Hematopoietic multipotent progenitor cell (in vitro differentiated cells): ENCODE measurements at regions not wholly inside any gene's neighbourhood (a gene's known extent, or its start where the extent isn't known, plus 50 kb on each side); places are given as distances from the start of the nearest gene placed in this dataset.
A peak's percentile ranks its signal among the peaks of the same experiment; 100 is the strongest.
"Not testable (repeated sequence)": the region's sequence is repeated elsewhere in the genome, so short reads cannot be mapped to it uniquely, and the experiment has no call there.

Experiments
- DNase-seq, 3 donors: peaks; one replicate each; pipeline ENCODE4 v3.0.0-alpha.2; 2011 to 2015; ENCODE audit warnings: low read depth in 2 of 3, low spot score in 2 of 3

- peak in 2 of 3 donors; percentile 44 to 68 for DNase-seq
Measured at GRCh38 chr1:185681034-185681633, 53.1 kb upstream of the HMCN1 start.

DNA sequence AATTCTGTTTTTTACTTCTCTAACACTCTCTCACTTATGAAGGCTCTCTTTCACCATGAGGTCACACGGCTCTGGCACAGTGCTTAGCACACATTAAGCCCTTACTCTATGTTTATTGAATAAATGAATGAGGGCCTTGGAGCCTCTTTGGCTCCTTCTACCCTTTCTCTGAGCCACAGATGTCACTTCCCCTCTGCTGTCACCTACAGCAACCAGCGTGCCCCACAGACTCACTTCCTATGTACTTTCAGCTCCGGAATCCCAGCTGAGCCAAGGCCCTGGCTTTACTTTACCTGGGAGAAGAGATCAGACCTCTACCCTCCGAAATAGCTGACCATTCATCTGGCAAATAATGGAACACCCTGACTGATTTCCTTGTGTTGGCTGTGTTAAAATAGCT, 53.7 kb upstream of the HMCN1 start:
- peak in 2 of 3 donors; percentile 16 to 28 for DNase-seq

DNA sequence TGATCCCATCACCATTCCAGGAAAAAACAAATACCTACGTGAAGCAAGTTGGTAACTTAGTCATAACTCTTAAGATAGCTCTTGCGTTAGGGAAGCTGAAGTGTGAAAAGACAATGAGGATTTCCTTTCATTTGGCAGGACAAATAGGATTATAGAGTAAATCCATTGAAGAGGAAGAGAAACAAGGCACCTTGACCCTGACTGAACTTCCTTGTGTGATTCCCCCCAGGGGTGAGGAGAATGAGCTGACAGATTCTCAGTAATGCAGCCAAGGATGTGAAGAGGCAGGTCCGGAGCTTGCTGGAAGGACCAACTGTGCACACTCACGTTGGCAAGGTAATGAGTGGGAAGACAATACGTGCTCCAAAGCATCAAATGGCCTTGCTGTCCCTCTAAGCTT, 55.0 kb upstream of the HMCN1 start:
- no peak for DNase-seq

DNA sequence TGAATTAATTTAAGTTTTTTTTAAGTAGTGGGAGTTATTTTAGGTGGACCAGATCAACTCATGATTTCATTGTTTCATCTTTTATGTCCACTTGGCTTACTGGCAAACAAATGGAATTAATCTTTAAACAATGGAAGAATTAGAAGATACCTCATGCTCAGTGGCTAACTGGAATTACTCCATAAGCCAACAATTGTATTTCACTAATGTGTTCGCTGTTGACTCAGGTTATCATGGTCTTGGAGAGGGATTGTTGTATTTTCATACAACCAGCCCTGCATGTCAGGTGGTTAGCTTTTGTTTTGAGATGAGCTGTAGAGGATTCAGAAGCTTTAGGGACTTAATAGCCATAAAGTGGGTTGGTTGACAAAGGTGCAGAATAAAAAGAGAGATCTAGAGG, 57.2 kb upstream of the HMCN1 start:
- no peak for DNase-seq

DNA sequence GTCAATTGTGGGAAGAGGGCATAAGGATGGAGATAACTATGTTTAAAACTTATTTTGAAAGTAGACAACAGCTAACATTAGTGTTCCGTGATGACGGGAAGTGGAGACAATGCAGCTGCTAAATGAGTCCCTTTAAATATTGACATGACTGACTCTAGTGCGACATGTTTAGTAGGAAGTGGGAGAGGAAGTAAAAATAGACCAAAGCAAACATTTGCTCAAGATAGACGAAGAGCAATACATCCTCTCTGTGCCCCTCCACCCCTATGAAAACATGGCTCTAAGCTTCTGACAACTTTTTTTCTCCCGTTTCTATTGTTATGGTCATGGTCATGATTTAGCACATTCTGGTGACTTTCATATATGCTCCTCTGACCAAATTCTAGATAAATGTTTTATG, 60.0 kb upstream of the HMCN1 start:
- DNase-seq: peak in 1 of 3 donors; percentile 30

DNA sequence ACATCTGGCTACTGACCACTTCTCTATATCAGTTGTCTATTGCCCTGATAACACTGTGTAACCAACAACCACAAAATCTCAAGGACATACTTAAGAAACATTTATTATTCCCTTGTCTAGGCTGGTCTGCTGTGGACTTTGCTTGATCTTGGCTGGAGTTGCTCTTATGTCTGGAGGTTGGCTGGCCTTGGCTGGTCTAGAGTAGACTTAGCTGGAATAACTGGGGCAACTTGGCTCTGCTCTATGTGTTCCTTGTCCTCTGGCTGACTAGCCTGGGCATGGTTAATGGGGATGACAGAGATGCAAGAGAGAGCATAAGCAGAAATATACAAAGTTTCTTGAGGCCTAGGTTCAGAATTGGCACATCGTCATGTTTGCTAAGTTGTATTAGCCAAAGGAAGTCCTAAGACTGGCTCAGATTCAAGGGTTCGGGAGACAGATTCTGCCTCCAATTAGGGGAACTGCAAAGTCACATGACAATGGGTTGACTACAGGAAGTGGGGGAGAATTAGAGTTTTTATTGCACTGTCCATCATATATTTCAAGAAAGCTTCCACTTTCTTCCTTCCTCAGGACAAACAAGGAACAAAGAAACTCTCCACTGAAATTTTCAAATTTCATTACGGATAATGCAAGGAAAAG, 61.4 kb upstream of the HMCN1 start:
- no peak for DNase-seq

GRCh38 chr1:185670187-185670627, 64.0 kb upstream of the HMCN1 start:
- DNase-seq: peak in 2 of 3 donors; percentile 53 to 80

DNA sequence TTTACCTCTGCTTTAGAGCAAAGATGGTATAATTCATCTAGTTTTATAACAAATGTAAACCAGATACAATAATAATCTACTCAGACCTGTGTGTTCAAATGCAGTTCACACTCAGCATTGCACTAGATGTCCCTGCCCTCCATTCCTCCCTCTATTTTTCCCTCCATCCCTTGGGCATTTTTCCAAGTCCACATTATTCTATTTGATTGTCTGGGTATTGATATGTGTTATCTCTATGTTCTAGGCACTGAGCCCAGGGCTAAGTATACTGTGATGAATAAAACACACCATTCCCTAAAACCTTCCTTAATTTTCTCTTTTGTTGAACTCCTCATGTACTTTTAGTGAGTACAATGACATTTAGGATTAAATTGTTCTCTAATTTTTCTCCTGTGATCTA, 66.2 kb upstream of the HMCN1 start:
- DNase-seq: no peak

DNA sequence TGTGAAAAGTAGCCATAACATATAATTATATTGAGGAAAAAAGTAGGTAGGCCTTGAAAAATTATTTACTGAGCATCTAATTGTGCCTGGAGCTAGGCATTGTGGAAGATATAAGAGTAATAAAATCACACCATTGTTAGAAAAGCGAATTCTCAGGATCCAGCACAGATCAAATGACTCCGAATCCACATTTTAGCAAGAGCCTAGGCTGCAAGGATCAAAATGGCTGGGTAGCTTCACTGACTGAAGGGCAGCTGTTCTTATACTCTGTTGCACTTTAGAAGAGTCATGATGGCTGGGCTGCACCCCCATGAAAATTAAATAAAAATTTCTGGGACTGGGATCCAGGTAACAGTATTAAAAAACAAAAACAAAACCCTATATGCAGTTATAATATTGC, 67.6 kb upstream of the HMCN1 start:
- no peak for DNase-seq

DNA sequence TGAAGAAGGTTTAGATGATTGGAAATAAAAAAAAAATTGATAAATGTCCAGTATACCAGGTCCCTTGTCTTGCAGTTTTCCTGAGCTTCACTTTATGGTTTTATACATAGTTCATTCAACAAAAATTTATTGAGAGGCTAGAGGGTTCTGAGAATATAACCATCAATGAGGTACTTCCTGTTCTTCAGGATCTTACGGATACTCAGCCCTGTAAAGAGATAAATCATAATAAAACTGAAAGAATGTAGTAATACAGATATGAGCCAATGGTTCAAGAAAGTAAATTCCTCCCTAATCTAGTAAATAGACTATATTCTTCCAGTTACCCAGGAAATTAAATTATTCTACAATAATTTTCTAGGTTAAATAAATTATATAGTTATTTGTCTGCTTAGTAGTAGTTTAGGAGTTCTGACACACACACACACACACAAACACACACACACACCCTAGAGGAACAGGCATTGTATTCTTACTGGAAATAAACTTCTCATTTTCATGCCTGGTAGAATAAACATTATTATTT, 70.4 kb upstream of the HMCN1 start:
- no peak for DNase-seq

DNA sequence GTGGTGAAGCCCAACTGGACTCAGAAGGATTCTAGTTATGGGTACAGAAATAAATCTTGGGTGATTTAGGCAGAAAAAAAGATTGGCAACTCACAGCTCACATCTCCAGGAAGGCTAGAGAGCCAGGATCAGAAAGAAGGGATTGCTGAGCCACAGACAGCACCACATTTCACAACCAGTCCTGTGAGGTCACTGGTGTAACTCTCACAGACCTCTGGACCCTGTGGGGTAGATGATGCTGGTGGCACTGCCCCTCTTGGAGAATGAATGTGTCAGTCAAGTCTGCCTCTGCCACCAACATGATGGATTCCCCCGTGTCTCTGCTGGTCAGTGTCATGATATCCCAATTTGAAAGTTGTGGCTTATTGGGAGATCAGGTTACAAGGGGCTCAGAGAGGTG, 70.9 kb upstream of the HMCN1 start:
- DNase-seq: no peak

- DNase-seq: no peak
Measured at GRCh38 chr1:185661971-185662370, 72.2 kb upstream of the HMCN1 start.

DNA sequence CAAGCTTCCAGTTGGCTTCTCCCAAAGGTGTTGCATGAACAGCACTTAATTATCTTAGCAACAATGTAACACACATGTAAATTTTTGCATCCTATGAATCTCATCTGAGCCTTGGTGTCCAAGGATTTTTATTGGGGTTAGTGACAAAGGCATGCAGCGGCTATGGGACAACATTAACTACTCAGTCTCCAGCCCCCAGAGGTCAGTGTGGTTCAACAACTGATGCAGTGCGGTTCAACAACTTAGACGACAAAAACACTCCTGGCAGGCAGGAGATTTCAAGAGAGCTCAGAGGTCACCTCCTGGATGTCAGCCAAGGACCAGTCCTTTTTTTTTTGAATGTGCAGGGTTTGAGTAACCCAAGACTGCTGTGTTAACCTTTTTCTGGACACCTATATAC, 77.5 kb upstream of the HMCN1 start:
- DNase-seq: no peak

GRCh38 chr1:185654952-185655314, 79.3 kb upstream of the HMCN1 start:
- no peak for DNase-seq

DNA sequence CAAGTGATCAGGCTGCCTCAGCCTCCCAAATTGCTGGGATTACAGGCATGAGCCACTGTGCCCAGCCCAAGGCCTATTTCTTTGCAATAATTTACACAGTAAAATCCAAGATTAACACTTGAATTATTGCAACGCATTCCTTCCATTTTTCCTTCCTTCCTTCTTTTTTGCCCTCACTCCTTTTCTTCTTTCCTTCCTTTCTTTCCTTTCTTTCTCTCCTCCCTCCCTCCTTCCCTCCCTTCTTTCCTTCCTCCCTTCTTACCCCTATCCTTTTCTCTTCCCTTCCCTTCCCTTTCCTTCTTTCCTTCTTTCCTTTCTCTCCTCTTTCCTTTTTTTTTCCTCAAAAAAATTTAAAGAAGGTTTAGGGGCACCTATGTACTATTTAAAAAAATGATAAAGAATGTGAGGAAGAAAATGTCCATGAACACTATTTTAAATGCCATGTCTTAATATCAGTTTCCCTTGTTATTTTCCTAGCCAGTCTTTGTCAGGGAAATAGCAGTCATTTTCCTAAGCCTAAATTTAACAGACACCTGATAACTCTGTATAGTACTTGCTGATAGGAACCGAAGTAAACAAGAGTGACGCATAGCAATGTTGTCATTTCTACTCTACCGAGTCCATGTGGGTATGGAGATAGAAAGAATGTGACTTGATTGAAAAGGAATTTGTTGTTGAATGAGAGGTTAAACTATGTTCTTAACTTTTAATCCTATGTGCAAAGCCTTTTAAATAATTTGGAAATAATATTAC, 79.8 kb upstream of the HMCN1 start:
- DNase-seq: no peak

DNA sequence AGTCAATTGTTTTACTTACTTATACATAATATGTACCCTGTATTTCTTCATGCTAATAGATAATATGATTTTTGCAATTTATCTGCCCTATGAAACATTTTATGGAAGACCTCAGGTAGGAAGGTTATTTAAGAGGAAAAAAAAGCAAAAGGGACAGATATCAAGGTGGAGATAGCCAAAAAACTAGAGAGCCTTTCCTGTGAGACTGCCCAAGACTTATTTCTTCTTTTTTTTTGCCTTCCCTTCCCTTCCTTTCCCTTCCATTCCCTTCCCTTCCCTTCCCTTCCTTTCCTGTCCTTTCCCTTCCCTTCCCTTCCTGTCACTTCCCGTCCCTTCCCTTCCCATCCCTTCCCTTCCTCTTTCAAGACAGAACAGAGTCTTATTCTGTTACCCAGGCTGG, 80.6 kb upstream of the HMCN1 start:
- DNase-seq: no peak

DNA sequence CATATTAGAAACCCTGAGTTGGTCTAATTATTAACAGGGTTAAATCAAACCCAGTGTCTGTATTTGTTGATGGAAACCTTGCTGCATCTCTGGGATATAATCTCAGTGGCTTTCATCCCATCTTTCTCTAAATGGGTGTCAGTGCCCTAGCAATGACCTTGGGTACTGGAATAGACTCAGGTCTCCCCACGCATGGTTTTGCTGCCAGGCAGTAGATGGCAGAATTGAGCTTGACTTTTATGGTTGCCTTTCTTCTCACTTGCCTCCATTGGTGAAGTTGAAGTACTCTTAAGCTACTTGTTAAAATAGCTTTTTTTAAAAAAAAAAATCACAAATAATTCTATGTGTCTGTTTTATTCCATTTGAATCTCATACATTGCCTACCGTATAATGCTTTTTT, 81.8 kb upstream of the HMCN1 start:
- no peak for DNase-seq

- no peak for DNase-seq
Measured at GRCh38 chr1:185650602-185651230, 83.5 kb upstream of the HMCN1 start.

DNA sequence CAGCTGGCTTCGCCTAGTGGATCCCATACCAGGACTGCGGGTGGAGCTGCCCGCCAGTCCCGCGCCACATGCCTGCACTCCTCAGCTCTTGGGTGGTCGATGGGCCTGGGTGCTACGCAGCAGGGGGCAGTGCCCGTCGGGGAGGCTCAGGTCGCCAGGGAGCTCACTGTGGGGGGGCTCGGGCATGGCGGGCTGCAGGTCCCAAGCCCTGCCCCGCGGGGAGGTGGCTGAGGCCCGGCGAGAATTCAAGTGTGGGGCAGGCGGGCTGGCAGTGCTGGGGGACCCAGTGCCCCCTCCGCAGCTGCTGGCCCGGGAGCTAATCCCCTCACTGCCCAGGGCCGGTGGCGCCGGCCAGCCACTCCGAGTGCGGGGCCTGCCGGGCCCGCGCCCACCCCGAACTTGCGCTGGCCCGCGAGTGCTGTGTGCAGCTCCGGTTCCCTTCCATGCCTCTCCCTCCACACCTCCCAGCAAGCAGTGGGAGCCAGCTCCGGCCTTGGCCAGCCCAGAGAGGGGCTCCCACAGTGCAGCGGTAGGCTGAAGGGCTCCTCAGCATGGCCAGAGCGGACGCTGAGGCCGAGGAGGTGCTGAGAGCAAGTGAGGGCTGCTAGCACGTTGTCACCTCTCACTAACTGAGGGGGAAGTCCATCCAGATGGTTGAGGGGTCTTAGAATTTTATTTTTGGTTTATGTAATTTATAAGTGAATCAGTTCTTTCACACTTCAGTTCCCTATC, 85.2 kb upstream of the HMCN1 start:
- no peak for DNase-seq

DNA sequence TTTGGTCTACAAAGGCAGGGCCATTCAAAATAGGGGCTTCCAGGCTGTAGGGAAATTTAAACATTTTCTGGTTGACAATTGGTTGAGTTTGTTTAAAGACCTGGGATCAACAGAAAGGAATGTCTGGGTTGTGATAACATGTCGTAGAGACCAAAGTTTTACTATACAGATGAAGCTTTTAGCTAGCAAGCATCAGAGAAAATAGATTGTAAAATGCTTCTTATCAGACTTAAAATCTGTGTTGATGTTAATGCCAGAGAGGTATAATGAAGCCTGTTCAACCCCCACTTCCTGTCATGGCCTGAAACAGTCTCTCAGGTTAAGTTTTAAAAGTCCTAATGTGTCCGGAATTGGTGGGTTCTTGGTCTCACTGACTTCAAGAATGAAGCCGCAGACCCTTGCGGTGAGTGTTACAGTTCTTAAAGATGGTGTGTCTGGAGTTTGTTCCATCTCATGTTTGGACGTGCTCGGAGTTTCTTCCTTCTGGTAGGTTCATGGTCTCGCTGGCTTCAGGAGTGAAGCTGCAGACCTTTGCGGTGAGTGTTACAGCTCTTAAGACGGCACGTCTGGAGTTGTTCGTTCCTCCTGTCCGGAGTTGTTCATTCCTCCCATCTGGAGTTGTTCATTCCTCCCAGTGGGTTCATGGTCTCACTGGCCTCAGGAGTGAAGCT, 86.5 kb upstream of the HMCN1 start:
- DNase-seq: not testable (repeated sequence)
